IPS DF 4.7 (cell line): ENCODE measurements at regions not wholly inside any gene's neighbourhood (a gene's known extent, or its start where the extent isn't known, plus 50 kb on each side); places are given as distances from the start of the nearest gene placed in this dataset.
"Not testable (repeated sequence)": the region's sequence is repeated elsewhere in the genome, so short reads cannot be mapped to it uniquely, and the experiment has no call there.

Source experiments
- DNase-seq: peaks from one replicate; pipeline ENCODE4 v3.0.0-alpha.2; 2013; ENCODE audit warnings: low spot score; ENCODE audit errors: extremely low read depth

DNA sequence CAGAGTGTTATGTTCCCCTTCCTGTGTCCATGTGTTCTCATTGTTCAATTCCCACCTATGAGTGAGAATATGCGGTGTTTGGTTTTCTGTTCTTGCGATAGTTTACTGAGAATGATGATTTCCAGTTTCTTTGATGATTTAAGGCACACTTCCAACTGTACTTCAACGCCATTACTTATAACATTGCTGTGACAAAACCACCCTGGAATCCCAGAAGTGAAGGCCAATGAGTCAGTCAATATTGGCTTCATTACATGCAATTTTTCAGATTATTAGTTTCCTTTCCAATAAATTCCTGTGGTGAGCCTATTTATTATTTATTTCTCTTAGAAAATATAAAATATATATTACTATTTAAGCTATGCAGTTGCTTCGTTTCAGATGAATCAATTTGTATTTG, 153.5 kb upstream of the LRP1B start:
- DNase-seq: not testable (repeated sequence)

DNA sequence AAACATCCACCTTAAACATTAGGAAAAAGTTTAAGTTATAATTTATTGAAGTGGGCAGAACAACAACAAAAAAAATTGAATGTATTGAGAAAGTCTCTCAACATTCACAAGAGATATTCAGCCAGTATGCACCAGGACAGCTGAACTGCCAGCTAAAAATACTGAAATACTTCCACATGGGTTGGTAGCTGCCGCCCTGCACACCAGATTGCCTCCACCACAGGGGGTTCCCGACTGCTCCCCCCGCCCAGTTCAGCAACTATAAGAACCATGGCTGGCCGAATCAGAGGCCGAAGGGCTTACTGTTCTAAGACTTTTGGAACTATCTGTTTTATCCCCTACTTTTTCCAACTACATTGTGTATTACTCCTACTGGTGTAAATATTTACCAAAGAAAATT, 150.0 kb upstream of the LRP1B start:
- DNase-seq: no peak

DNA sequence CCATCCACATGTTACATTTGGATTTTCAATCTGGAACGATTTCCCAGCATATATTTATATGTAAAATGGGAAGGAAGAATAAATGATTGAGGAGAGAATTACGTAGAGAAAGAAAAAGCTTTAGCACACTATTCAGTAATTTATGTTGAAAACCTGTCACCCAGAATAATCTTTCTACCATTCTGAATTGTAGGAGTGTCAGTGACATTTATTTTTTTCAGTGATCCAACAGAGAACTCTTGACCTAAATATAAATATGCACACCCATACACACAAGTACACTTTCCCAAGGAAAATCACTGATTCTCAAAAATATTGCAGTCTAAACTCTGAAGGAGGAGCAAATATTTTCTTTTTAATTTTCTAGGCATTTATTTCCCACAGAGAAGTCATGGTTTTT, 140.2 kb upstream of the LRP1B start:
- no peak for DNase-seq

- no peak for DNase-seq
Observed at GRCh38 chr2:142270291-142270690, 139.5 kb upstream of the LRP1B start.

DNA sequence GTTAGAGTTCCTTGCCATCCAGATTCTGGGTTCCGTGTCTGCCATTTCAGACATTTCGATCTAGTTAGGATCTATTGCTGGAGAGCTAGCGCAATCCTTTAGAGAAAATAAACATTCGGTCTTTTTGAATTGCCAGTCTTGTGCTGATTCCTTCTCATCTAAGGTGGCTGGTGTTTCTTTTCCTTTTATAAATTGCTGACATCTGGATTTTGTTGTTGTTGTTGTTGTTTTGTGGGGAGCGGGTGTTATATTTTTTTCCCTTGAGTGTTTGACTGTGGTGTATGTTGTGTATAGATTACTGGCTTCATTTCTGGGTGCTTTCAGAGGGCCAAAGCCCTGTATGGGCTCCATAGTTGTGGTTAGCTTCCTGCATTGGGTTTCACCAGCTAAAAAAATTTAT, 128.5 kb upstream of the LRP1B start:
- DNase-seq: no peak

DNA sequence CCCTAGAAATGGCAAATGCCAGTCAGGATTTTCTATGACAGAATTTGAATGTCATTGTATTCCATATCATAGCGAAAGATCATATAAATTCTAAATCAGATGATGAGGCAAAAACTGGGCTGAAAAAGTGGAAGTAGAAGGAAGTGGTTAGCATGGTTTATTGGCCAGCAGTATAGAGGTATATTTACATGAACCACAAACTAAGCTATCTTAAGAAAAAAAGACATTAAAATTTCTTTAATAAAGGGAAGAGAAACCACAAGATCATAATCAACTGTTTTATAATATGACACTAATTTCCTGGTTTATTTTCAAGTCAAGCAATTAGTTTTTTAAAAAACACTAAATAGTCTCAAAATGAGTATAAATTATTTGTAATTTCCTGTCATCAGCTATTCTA, 123.2 kb upstream of the LRP1B start:
- DNase-seq: no peak

GRCh38 chr2:142241016-142241415, 110.2 kb upstream of the LRP1B start:
- DNase-seq: no peak

GRCh38 chr2:142236181-142236580, 105.4 kb upstream of the LRP1B start:
- DNase-seq: no peak

GRCh38 chr2:142234741-142235140, 103.9 kb upstream of the LRP1B start:
- DNase-seq: no peak

GRCh38 chr2:142223309-142223708, 92.5 kb upstream of the LRP1B start:
- DNase-seq: no peak

GRCh38 chr2:142222715-142223114, 91.9 kb upstream of the LRP1B start:
- DNase-seq: no peak

GRCh38 chr2:142220901-142221300, 90.1 kb upstream of the LRP1B start:
- DNase-seq: no peak

- DNase-seq: no peak
Observed at GRCh38 chr2:142220239-142220638, 89.4 kb upstream of the LRP1B start.

GRCh38 chr2:142218471-142218870, 87.7 kb upstream of the LRP1B start:
- no peak for DNase-seq

DNA sequence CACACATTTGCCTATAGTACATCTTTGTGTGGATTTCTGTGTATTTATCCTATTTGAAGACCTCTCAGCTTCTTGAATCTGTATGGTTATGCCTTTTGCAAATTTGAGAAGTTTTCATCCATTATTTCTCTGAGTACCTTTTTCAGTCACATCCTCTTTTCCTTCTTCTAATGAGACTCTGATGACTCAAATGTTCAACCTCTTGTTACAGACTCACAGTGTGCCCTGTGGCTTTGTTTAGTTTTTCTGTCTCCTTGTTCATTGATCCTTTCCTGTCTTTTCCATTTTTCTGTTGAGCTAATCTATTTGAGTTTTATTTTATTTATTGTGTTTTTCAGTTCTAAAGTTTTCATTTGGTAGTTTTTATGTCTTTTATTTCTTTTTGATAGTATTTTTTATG, 87.0 kb upstream of the LRP1B start:
- no peak for DNase-seq

- no peak for DNase-seq
Observed at GRCh38 chr2:142200062-142200461, 69.2 kb upstream of the LRP1B start.

DNA sequence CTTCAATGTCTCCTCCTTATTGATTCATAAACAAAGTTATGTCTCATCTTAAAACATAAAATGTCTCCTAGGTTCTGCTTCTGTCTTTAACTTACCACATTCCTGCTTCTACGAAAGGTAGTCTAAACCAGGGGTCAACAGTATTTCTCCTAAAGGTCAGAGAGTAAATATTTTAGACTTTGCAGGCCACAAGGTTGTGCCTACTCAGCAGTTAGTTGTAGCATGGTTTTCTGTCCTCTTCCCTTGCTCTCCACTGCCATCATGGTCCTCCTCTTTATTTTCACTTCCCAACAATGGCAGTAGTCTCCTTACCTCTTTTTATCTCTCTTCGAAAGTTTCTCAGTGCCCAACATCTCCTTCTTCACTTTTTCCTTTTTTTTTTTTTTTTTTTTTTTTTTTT, 68.3 kb upstream of the LRP1B start:
- DNase-seq: no peak

- no peak for DNase-seq
Observed at GRCh38 chr2:142190805-142191204, 60.0 kb upstream of the LRP1B start.

DNA sequence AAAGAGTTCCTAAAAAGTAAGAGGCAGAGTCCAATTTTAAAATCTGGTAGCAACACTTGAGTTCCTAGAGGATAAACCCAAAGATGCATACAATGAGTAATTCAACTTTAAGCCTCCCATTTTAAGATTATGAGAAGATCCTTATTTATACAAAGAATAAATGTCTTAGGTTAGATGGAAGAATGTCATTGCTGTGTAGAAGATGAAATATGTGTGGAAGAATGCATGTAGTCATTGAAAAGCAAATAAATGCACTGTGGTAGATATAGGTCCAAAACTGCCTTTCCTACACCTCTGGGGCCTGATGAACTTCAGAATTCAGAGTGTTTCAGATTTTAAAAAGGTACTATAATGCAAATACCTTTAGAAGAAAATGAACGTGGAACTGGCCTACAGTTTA, 58.7 kb upstream of the LRP1B start:
- no peak for DNase-seq

GRCh38 chr2:142188562-142188961, 57.7 kb upstream of the LRP1B start:
- DNase-seq: no peak

- no peak for DNase-seq
Observed at GRCh38 chr2:142180820-142181533, 50.2 kb upstream of the LRP1B start.
